Embryonic facial prominence (tissue), 1 donor: ENCODE measurements at regions not wholly inside any gene's neighbourhood (a gene's known extent, or its start where the extent isn't known, plus 50 kb on each side); places are given as distances from the start of the nearest gene placed in this dataset.

Experiments
- DNase-seq: peaks from one replicate; pipeline ENCODE4 v3.0.0-alpha.2; 2016; ENCODE audit errors: extremely low spot score

- DNase-seq: no peak
Observed at GRCh38 chr11:31861011-31861410, 49.9 kb upstream of the PAX6 start.
